ENCODE measurements at regions not wholly inside any gene's neighbourhood (a gene's known extent, or its start where the extent isn't known, plus 50 kb on each side); places are given as distances from the start of the nearest gene placed in this dataset.
"Not testable (repeated sequence)": the region's sequence is repeated elsewhere in the genome, so short reads cannot be mapped to it uniquely, and the experiment has no call there.

DNA sequence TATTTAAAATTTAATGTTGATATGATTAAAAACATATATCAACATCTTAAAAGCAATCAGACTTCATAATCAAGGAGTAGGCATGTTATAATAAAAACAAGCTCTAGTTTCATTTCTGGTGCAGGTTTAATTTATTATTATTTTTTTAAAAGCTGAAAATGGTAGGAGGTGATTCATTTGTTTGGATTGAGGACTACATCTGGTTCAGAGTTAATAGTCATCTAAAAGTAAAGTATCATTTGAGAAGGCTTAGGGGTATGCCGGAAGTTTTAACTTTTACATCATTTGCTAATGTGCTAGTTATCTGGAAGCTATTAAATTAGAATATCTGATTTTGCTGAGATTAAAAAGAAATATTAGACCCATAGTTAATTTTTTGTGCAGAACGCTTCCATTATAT is 169.5 kb upstream of the LAMA2 start:
- no peak for TF ChIP-seq CTCF (IDR thresholded peaks at IDR 0.05; ENCODE audit: low read depth, low read length, missing control alignments)
- in situ Hi-C loops (cut with HindIII; ENCODE audit: low sequenced_read_pairs), result no loop called here
- no peak for DNase-seq (ENCODE audit: low read depth)
- H3K4me3 ChIP-seq (ENCODE audit: low read depth, low read length), result no peak overlapping the region

- no peak for TF ChIP-seq CTCF (IDR thresholded peaks at IDR 0.05; ENCODE audit: low read depth, low read length, missing control alignments)
- no peak for DNase-seq (ENCODE audit: low read depth)
- no peak overlapping the region for H3K4me3 ChIP-seq (ENCODE audit: low read depth, low read length)
- in situ Hi-C loops (cut with HindIII; ENCODE audit: low sequenced_read_pairs), result no loop called here
Measured at GRCh38 chr6:128712898-128713297, 170.0 kb upstream of the LAMA2 start.

GRCh38 chr6:128711149-128711548 is 171.8 kb upstream of the LAMA2 start:
- DNase-seq (ENCODE audit: low read depth), result no peak
- in situ Hi-C loops (cut with HindIII; ENCODE audit: low sequenced_read_pairs), result no loop called here
- H3K4me3 ChIP-seq (ENCODE audit: low read depth, low read length), result no peak overlapping the region
- TF ChIP-seq CTCF (IDR thresholded peaks at IDR 0.05; ENCODE audit: low read depth, low read length, missing control alignments), result no peak

GRCh38 chr6:128710315-128710714 is 172.6 kb upstream of the LAMA2 start:
- TF ChIP-seq CTCF (IDR thresholded peaks at IDR 0.05; ENCODE audit: low read depth, low read length, missing control alignments), result no peak
- in situ Hi-C loops (cut with HindIII; ENCODE audit: low sequenced_read_pairs), result no loop called here
- H3K4me3 ChIP-seq (ENCODE audit: low read depth, low read length), result no peak overlapping the region
- no peak for DNase-seq (ENCODE audit: low read depth)

DNA sequence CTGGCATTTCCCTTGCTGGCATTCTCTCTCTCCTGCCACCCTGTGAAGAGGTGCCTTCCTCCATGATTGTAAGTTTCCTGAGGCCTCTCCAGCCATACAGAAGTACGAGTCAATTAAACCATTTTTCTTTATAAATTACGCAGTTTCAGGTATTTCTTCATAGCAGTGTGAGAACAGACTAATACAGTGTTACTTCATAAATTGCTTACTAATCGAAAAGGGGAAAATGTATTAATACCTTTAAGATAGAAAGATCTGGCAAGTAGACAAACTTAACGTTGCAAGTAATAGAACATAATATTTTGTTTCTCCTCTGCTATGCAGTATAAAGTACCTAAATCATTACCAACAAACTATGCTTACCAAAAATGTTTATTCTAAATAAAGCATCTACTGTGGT is 178.3 kb upstream of the LAMA2 start:
- H3K4me3 ChIP-seq (ENCODE audit: low read depth, low read length), result no peak overlapping the region
- no peak for DNase-seq (ENCODE audit: low read depth)
- TF ChIP-seq CTCF (IDR thresholded peaks at IDR 0.05; ENCODE audit: low read depth, low read length, missing control alignments), result no peak
- in situ Hi-C loops (cut with HindIII; ENCODE audit: low sequenced_read_pairs), result no loop called here

- H3K4me3 ChIP-seq (ENCODE audit: low read depth, low read length); DNase-seq (ENCODE audit: low read depth); in situ Hi-C loops (cut with HindIII; ENCODE audit: low sequenced_read_pairs): not testable (repeated sequence)
Measured at GRCh38 chr6:128703794-128704193, 179.1 kb upstream of the LAMA2 start.

- DNase-seq (ENCODE audit: low read depth), result peak; percentile 12
- in situ Hi-C loops (cut with HindIII; ENCODE audit: low sequenced_read_pairs), result no loop called here
Measured at GRCh38 chr6:128696691-128697689, 176.6 kb upstream of the PTPRK start.

More at GRCh38 chr6:128696691-128697689, 176.6 kb upstream of the PTPRK start:
- no peak for TF ChIP-seq CTCF (IDR thresholded peaks at IDR 0.05; ENCODE audit: low read depth, low read length, missing control alignments)
- H3K4me3 ChIP-seq (ENCODE audit: low read depth, low read length), result no peak overlapping the region

Measured in astrocyte of the cerebellum (primary cell).